HCT116 (cell line): ENCODE measurements at regions not wholly inside any gene's neighbourhood (a gene's known extent, or its start where the extent isn't known, plus 50 kb on each side); places are given as distances from the start of the nearest gene placed in this dataset.

ENCODE experiments used
- ATAC-seq: fragments of 200-7000 bp; cut with Tn5 transposase; 2 replicates; pipeline ENCODE4 v1.9.1; 2020; ENCODE audit warnings: mild to moderate bottlenecking, moderate library complexity
- BruUV-seq: library from RNA; stranded (reverse); fragments of 400-500 nt; replicated peaks from 2 replicates; lab custom pipeline; 2021; lab: Mats Ljungman, UMichigan
- CTCF ChIA-PET: fragments of 300-600 bp; sonication (Branson Sonifier 250); formaldehyde crosslinking; loops from one replicate; lab custom pipeline; 2021; ENCODE audit warnings: antibody characterized with exemption; lab: Charles Lee
- POLR2A ChIA-PET: fragments of 300-600, 350-600 bp; sonication (Branson Sonifier 250); formaldehyde crosslinking; loops from one replicate; lab custom pipeline; 2021; ENCODE audit warnings: antibody characterized with exemption; lab: Charles Lee
- RAD21 ChIA-PET, 2 experiments: fragments of 300-600 bp; sonication (Branson Sonifier 250); formaldehyde crosslinking; loops; one replicate each; lab custom pipeline; 2023; ENCODE audit warnings: low total read pairs in 2 of 2; ENCODE audit not compliant: uncharacterized antibody in 2 of 2, unreplicated experiment in 2 of 2, low non-redundant PET in 1 of 2; lab: Charles Lee
- DNase-seq: peaks from one replicate; pipeline ENCODE4 v3.0.0-alpha.2; 2010; ENCODE audit warnings: low read depth, low spot score
- H2AFZ ChIP-seq: fragments of 200-600 bp; shearing (Covaris generic), sonication (generic); 2 replicates; pipeline ENCODE4 v1.6.1; 2017; ENCODE audit warnings: low read depth, mixed run types, mixed read lengths, antibody characterized with exemption, low read length; ENCODE audit not compliant: poor library complexity, severe bottlenecking
- H3K27ac ChIP-seq: 2 replicates; pipeline ENCODE4 v1.5.1; 2012; ENCODE audit warnings: low read depth, low read length
- H3K27me3 ChIP-seq: fragments of 200-600 bp; sonication (generic); 2 replicates; pipeline ENCODE4 v1.6.1; 2016; ENCODE audit warnings: mixed run types, low read length, mixed read lengths; ENCODE audit not compliant: insufficient read depth
- H3K36me3 ChIP-seq, 2 experiments: fragments of 200-500 bp in 1 of 2; fragments of 200-600 bp in 1 of 2; sonication (Bioruptor generic) in 1 of 2; sonication (generic) in 1 of 2; 2 replicates each; pipeline versions ENCODE4 v1.5.1 to v1.6.1; 2014 to 2016; ENCODE audit warnings: low read length in 2 of 2, inconsistent platforms in 1 of 2, mixed read lengths in 1 of 2, mixed run types in 1 of 2; ENCODE audit not compliant: insufficient read depth in 2 of 2, control insufficient read depth in 1 of 2
- H3K4me1 ChIP-seq, 2 experiments: fragments of 200-600 bp in 1 of 2; sonication (generic) in 1 of 2; 2 replicates each; pipeline versions ENCODE4 v1.5.1 to v1.6.1; 2012 to 2017; ENCODE audit warnings: low read length in 2 of 2, inconsistent platforms in 1 of 2, mild to moderate bottlenecking in 1 of 2, mixed read lengths in 1 of 2, mixed run types in 1 of 2, moderate library complexity in 1 of 2; ENCODE audit not compliant: insufficient read depth in 2 of 2, control insufficient read depth in 1 of 2
- H3K4me2 ChIP-seq: fragments of 200-600 bp; sonication (generic); 2 replicates; pipeline ENCODE4 v1.6.1; 2017; ENCODE audit warnings: mixed run types, low read length, mixed read lengths
- H3K4me3 ChIP-seq, 2 experiments: fragments of 200-600 bp in 1 of 2; sonication (generic) in 1 of 2; replicated peaks in 1 of 2; 2 replicates each; pipeline ENCODE4 v1.5.1; 2011 to 2016; ENCODE audit warnings: low read length in 2 of 2, control low read depth in 1 of 2, low read depth in 1 of 2, mild to moderate bottlenecking in 1 of 2, mixed read lengths in 1 of 2, mixed run types in 1 of 2
- H3K79me2 ChIP-seq: fragments of 200-600 bp; sonication (generic); 2 replicates; pipeline ENCODE4 v1.6.1; 2017; ENCODE audit warnings: mild to moderate bottlenecking, mixed run types, low read length, moderate library complexity, mixed read lengths; ENCODE audit not compliant: insufficient read depth
- H3K9ac ChIP-seq: fragments of 200-600 bp; sonication (generic); 2 replicates; pipeline ENCODE4 v1.6.1; 2016; ENCODE audit warnings: low read length, mixed read lengths
- H3K9me2 ChIP-seq: fragments of 200-600 bp; sonication (generic), shearing (Covaris generic); 2 replicates; pipeline ENCODE4 v1.6.1; 2017; ENCODE audit warnings: mixed run types, mild to moderate bottlenecking, moderate library complexity; ENCODE audit not compliant: insufficient read depth
- H3K9me3 ChIP-seq, 2 experiments: fragments of 200-500 bp in 1 of 2; fragments of 200-600 bp in 1 of 2; sonication (Bioruptor generic) in 1 of 2; sonication (generic) in 1 of 2; 2 replicates each; pipeline ENCODE4 v1.6.1; 2014 to 2017; ENCODE audit warnings: low read length in 2 of 2, mixed read lengths in 2 of 2, inconsistent platforms in 1 of 2, low read depth in 1 of 2, mild to moderate bottlenecking in 1 of 2, mixed run types in 1 of 2, moderate library complexity in 1 of 2; ENCODE audit not compliant: control insufficient read depth in 1 of 2, insufficient read depth in 1 of 2
- H4K20me1 ChIP-seq: fragments of 200-600 bp; sonication (generic), shearing (Covaris generic); 2 replicates; pipeline ENCODE4 v1.6.1; 2017; ENCODE audit warnings: mixed run types, mild to moderate bottlenecking, moderate library complexity; ENCODE audit not compliant: insufficient read depth
- ATF3 ChIP-seq: IDR thresholded peaks from 2 replicates; pipeline ENCODE4 v1.6.1; 2012
- CBX3 ChIP-seq: IDR thresholded peaks from 2 replicates; pipeline ENCODE4 v1.6.1; 2012; ENCODE audit warnings: low read depth
- EGR1 ChIP-seq: IDR thresholded peaks from 2 replicates; pipeline ENCODE4 v1.6.1; 2012; ENCODE audit warnings: low read depth
- EZH2 ChIP-seq: fragments of 200-600 bp; sonication (generic); IDR thresholded peaks from 2 replicates; pipeline ENCODE4 v1.6.1; 2017; ENCODE audit warnings: antibody characterized with exemption, mixed run types
- EZH2phosphoT487 ChIP-seq: fragments of 200-600 bp; IDR thresholded peaks from 2 replicates; pipeline ENCODE4 v1.6.1; 2018; ENCODE audit warnings: antibody characterized with exemption, borderline replicate concordance
- FOSL1 ChIP-seq: IDR thresholded peaks from 2 replicates; pipeline ENCODE4 v1.6.1; 2012; ENCODE audit warnings: low read depth
- JUND ChIP-seq: IDR thresholded peaks from 2 replicates; pipeline ENCODE4 v1.6.1; 2012
- POLR2A ChIP-seq: IDR thresholded peaks from 2 replicates; pipeline ENCODE4 v1.7.0; 2011; ENCODE audit warnings: borderline replicate concordance; ENCODE audit not compliant: insufficient read depth, insufficient read length; ENCODE audit errors: extremely low read depth
- POLR2AphosphoS5 ChIP-seq: IDR thresholded peaks from 2 replicates; pipeline ENCODE4 v1.6.1; 2011; ENCODE audit warnings: mild to moderate bottlenecking, low read depth, low read length, moderate library complexity
- RAD21 ChIP-seq: IDR thresholded peaks from 2 replicates; pipeline ENCODE4 v1.6.1; 2012; ENCODE audit warnings: low read depth, mild to moderate bottlenecking
- REST ChIP-seq: IDR thresholded peaks from 2 replicates; pipeline ENCODE4 v1.6.1; 2012; ENCODE audit warnings: low read depth
- SP1 ChIP-seq: IDR thresholded peaks from 2 replicates; pipeline ENCODE4 v1.6.1; 2012; ENCODE audit warnings: low read depth
- SRF ChIP-seq: IDR thresholded peaks from 2 replicates; pipeline ENCODE4 v1.6.1; 2012; ENCODE audit warnings: low read depth
- TCF7L2 ChIP-seq: IDR thresholded peaks from 2 replicates; pipeline ENCODE4 v1.7.0; 2011; ENCODE audit warnings: borderline replicate concordance, inconsistent platforms; ENCODE audit not compliant: insufficient read depth, insufficient read length; ENCODE audit errors: extremely low read depth
- YY1 ChIP-seq: IDR thresholded peaks from 2 replicates; pipeline ENCODE4 v1.6.1; 2011; ENCODE audit warnings: low read length, low read depth, moderate library complexity, mild to moderate bottlenecking; ENCODE audit not compliant: insufficient replicate concordance; ENCODE audit errors: extremely low read depth
- ZBTB33 ChIP-seq: IDR thresholded peaks from 2 replicates; pipeline ENCODE4 v1.6.1; 2011; ENCODE audit warnings: mild to moderate bottlenecking, low read length, moderate library complexity; ENCODE audit not compliant: insufficient replicate concordance; ENCODE audit errors: extremely low read depth
- ZNF274 ChIP-seq: fragments of 200-500 bp; sonication (Bioruptor generic); IDR thresholded peaks from 2 replicates; pipeline ENCODE4 v1.6.1; 2014; ENCODE audit warnings: mild to moderate bottlenecking, low read depth, low read length, inconsistent platforms
- intact Hi-C: fragments of 100-400 bp; cut with micrococcal nuclease; formaldehyde crosslinking; loops from 2 replicates; pipeline ENCODE4 v1.10.0; 2022

DNA sequence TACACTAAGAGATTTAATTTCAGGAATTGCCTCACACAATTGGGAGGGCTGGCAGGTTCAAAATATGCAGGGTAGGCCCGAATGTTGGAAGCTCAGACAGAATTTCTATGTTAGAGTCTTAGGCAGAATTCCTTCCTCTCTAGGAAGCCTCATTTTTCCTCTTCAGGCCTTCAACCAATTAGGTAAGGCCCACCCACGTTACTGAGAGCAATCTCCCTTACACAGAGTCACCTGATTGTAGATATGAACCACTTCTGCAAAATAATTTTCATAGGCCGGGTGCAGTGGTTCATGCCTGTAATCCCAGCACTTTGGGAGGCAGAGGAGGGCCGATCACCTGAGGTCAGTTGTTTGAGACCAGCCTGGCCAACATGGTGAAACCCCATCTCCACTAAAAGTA, 50.2 kb upstream of the HIVEP1 start:
- H3K27me3 ChIP-seq = no peaks in the 10 kb centered on the region
- intact Hi-C loops = no loop called here
- H2AFZ ChIP-seq = no peak overlapping the region
- DNase-seq = no peak
- H3K36me3 ChIP-seq = no peaks in the 10 kb centered on the region
- no peak overlapping the region for H3K4me2 ChIP-seq
- RAD21 ChIA-PET = no interaction called here
- no TSS peak for BruUV-seq
- H3K4me1 ChIP-seq = no peaks in the 10 kb centered on the region
- CTCF ChIA-PET = no interaction called here
- POLR2A ChIA-PET = no interaction called here
- TF ChIP-seq POLR2A (no peak), ATF3 (no peak), ZBTB33 (no peak), TCF7L2 (no peak), FOSL1 (no peak), RAD21 (no peak), JUND (no peak), EGR1 (no peak), SRF (no peak), SP1 (no peak), EZH2 (no peak), YY1 (no peak), REST (no peak), CBX3 (no peak), ZNF274 (no peak), EZH2phosphoT487 (no peak), POLR2AphosphoS5 (no peak)
- no peaks in the 10 kb centered on the region for H3K9me3 ChIP-seq
- H3K27ac ChIP-seq = no peak overlapping the region
- no peaks in the 10 kb centered on the region for H3K9me2 ChIP-seq
- H3K4me3 ChIP-seq = no peak overlapping the region
- no peaks in the 10 kb centered on the region; the same call in 1 of the 2 replicates for H4K20me1 ChIP-seq
- H3K79me2 ChIP-seq = no peaks in the 10 kb centered on the region
- ATAC-seq = no peak
- no peak overlapping the region for H3K9ac ChIP-seq
